Activated naive CD4-positive, alpha-beta T cell treated with anti-CD3 and anti-CD28 coated beads for 36 hours (primary cell): ENCODE measurements at regions not wholly inside any gene's neighbourhood (a gene's known extent, or its start where the extent isn't known, plus 50 kb on each side); places are given as distances from the start of the nearest gene placed in this dataset.
"Not testable (repeated sequence)": the region's sequence is repeated elsewhere in the genome, so short reads cannot be mapped to it uniquely, and the experiment has no call there.

Experiments
- CTCF ChIA-PET: fragments of 350-600 bp; sonication (Branson Sonifier 250); formaldehyde crosslinking; loops from one replicate; lab custom pipeline; 2021; ENCODE audit warnings: antibody characterized with exemption; lab: Charles Lee
- DNase-seq: peaks from one replicate; pipeline ENCODE4 v3.0.0-alpha.2; 2020
- H3K27ac Mint-ChIP-seq: one replicate; pipeline ENCODE4 v1.8.0; 2021; ENCODE audit warnings: mild to moderate bottlenecking, mixed read lengths
- H3K27me3 Mint-ChIP-seq: one replicate; pipeline ENCODE4 v1.8.0; 2021; ENCODE audit warnings: low read depth, mixed read lengths
- H3K36me3 Mint-ChIP-seq: one replicate; pipeline ENCODE4 v1.8.0; 2021; ENCODE audit warnings: low read depth, mixed read lengths
- H3K4me1 Mint-ChIP-seq: one replicate; pipeline ENCODE4 v1.8.0; 2021; ENCODE audit warnings: low read depth, mixed read lengths
- H3K4me3 Mint-ChIP-seq: one replicate; pipeline ENCODE4 v1.8.0; 2021; ENCODE audit warnings: mild to moderate bottlenecking, moderate library complexity, mixed read lengths
- H3K9me3 Mint-ChIP-seq: one replicate; pipeline ENCODE4 v1.8.0; 2021; ENCODE audit warnings: mixed read lengths
- intact Hi-C: fragments of 100-400 bp; cut with micrococcal nuclease; formaldehyde crosslinking; loops from one replicate; pipeline ENCODE4 v1.15.1; 2023

DNA sequence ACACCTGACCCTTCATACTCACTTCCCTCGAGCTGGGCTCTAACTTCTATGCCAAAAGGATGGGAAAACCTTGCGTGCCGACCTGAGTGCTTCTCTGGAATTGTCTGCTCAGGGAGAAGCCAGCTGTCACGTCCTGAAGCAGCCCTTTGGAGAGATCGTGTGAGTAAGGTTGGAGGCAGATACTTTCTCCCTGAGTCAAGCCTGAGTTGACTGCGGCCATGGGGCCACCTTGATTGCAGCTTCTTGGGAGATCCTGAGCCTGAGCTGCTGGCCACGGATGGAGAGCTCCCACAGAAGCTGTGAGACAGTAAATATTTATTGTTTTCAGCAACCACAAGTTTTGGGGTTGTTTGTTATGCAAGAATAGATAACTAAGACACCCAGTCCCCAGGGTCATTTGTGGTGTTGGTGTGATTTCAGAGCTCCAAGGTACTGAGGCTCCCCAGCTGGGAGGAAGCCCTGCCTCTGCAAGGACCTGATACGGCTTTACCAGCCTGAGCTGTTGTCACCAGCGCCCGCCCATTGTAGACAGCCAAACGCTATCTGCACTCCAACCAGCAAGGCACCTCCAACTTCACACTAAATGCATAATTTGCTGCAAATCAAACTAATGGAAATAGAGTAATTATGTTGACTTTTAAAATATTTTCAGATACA lies 531.6 kb downstream of the PTPRU start:
- Mint-ChIP-seq H3K9me3 (no peaks in the 10 kb centered on the region), H3K36me3 (no peaks in the 10 kb centered on the region), H3K4me1 (no peaks in the 10 kb centered on the region), H3K4me3 (no peak overlapping the region), H3K27ac (no peak overlapping the region), H3K27me3 (peaks cover 19% of the 10 kb centered on the region)
- intact Hi-C loops, result no loop called here
- DNase-seq, result no peak
- CTCF ChIA-PET, result no interaction called here

DNA sequence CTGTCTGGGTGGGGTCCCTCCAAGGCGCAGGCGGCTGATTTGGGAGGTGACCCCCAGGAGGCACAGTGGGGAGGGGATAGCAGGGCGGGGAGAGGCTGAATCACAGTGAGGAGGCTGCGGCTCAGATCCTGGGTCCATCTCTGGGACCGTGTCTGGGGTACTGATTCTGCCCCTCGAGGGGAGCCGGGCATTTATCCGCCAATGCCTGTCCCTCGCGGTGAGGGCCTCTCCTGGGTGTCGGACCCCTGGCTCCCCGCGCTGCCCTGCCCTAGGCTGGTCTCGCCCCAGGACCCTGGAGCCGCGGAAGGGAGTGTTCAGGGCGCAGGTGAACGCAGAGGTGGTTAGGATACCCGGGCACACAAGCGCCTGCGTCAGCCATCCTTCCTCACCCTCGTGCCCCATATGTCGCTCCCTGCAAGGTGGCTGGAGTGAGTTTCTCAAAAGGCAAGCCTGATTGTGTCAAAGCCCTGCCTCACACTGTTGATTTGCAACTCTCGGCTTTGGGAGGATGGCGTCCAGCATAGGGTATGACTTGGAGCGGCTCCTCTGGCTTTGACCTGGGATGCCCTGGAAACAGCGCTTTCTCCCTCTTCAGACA lies 530.9 kb downstream of the PTPRU start:
- no peak for DNase-seq
- no peak overlapping the region for H3K4me3 Mint-ChIP-seq
- no peaks in the 10 kb centered on the region for H3K4me1 Mint-ChIP-seq
- peaks cover 22% of the 10 kb centered on the region for H3K27me3 Mint-ChIP-seq
- no peaks in the 10 kb centered on the region for H3K9me3 Mint-ChIP-seq
- CTCF ChIA-PET, result no interaction called here
- H3K36me3 Mint-ChIP-seq, result no peaks in the 10 kb centered on the region
- intact Hi-C loops, result no loop called here
- no peak overlapping the region for H3K27ac Mint-ChIP-seq

DNA sequence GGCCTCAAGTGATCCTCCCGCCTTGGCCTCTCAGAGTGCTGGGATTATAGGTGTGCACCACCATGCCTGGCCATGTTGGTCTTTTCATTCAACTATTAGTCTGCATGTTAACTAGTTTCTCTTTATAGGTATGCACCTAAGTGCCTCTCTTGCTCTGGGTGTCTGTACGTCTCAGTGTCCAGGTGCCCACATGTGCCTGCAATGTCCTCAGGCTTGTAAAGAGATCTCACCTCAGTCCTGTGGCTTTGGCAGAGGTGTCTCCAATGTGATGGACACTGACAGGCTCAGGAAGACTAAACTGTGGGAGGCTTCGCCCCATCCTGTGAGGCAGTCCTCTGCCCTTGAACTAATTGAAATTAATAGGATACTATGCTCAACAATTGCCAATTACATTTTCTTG lies 526.3 kb downstream of the PTPRU start:
- Mint-ChIP-seq H3K4me1 (no peaks in the 10 kb centered on the region), H3K27me3 (peaks cover 28% of the 10 kb centered on the region), H3K9me3 (no peaks in the 10 kb centered on the region), H3K36me3 (no peaks in the 10 kb centered on the region), H3K4me3 (no peak overlapping the region), H3K27ac (no peak overlapping the region)
- DNase-seq, result no peak
- CTCF ChIA-PET, result no interaction called here
- intact Hi-C loops, result no loop called here

DNA sequence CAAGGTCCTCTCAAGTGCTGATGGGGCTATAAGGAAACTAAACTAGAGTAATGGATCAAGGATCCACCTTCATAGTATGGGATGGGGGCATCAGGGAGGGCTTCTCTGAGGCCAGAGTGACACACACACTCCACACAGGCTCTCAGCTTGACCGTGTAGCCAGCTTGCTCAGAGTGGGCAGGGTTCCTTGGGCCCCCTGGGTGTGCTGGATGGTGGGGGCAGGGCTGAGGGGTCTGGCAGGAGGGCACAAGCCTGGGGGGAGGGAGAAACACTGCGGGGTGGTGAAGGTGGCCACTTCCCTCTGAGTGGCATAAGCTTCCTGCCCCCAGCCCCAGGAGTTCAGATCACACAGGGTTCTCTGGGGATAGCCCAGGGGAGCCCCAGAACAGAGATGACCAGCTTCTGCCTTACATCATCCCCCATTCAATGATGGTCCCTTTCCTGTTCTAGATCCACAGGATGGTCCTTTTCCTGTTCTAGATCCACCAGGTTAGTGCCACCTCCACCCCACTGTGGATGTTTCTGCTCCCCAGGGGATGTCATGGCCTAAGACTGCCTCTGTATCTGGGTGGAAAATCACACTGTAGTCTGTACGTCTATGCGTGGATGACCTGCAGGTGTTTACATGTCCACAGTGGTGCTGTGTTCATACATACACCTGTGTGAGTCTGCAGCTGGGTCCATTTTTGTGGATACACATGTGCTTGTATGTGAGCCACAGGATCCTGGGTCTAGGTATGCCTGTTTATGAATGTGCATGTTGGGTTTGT lies 525.0 kb downstream of the PTPRU start:
- Mint-ChIP-seq H3K4me1 (no peaks in the 10 kb centered on the region), H3K36me3 (no peaks in the 10 kb centered on the region), H3K4me3 (no peak overlapping the region), H3K9me3 (no peaks in the 10 kb centered on the region), H3K27ac (no peak overlapping the region), H3K27me3 (peaks cover 22% of the 10 kb centered on the region)
- CTCF ChIA-PET, result no interaction called here
- no peak for DNase-seq
- intact Hi-C loops, result no loop called here

DNA sequence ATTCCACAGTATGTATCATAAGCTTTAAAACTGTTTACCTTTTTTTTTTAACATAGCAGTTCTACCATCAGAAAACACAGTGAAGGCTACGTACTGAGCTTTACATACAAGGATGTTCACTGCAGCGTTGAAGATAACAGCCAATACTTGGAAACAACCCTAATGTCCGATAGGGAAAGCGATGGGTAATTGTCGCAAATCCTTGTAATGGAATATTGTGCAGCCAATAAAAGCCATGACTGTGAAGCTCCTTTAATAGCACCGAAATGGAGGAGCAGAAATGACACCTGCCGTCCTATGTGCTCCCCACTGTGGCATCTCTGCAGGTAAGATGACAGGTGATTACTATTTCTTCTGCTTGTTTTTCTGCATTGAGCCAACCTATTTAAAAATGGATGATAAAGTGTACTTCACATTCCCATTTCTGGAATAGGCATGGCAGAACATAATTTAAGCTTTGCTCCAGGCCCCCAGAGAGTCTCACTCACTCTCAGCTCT lies 523.8 kb downstream of the PTPRU start:
- Mint-ChIP-seq H3K4me1 (no peaks in the 10 kb centered on the region), H3K9me3 (no peaks in the 10 kb centered on the region), H3K27me3 (peaks cover 18% of the 10 kb centered on the region), H3K36me3 (no peaks in the 10 kb centered on the region), H3K4me3 (no peak overlapping the region), H3K27ac (no peak overlapping the region)
- CTCF ChIA-PET, result interaction anchor here (0.8 kb wide), 1 partner anchor 12 kb away, joined by 3 read pairs; no protein-coding TSS in a partner anchor
- no peak for DNase-seq
- intact Hi-C loops, result no loop called here

DNA sequence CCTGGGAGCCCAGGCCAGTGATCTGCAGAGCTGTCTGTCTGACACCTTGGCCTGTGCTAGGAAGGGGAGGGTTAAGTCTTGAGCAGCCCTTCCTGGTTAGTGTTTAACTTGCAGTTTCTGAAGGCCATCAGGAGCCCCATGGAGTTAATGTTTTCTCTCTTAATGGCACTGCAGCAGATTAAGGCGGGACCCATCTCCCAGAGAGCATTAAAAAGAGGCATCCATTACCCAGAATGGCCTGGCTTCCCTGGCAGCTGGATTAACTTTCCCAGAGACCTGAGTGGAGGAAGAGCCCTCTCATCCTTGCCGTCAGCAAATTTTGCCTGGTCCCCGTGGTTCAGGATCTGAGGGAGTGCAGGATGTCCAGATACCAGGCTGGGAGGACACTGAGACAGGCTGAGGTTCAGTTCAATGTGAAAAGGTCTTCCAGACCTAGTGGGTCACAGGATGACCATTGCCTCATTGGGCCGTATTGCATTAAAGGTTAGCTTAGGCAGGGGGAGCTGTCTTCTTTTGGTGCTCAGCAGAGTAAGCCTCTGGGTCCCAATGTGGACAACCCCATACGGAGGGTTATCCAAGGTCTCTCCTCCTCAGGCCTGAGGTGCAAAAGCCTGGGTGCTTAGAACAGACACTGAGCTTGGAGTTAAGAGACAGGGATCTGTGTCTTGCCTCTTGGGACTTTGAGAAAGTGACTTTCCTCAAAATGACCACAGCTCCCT lies 522.6 kb downstream of the PTPRU start:
- Mint-ChIP-seq H3K36me3 (no peaks in the 10 kb centered on the region), H3K4me1 (no peaks in the 10 kb centered on the region), H3K27ac (no peak overlapping the region), H3K27me3 (peaks cover 16% of the 10 kb centered on the region), H3K4me3 (no peak overlapping the region), H3K9me3 (no peaks in the 10 kb centered on the region)
- intact Hi-C loops, result no loop called here
- DNase-seq, result no peak
- CTCF ChIA-PET, result no interaction called here

DNA sequence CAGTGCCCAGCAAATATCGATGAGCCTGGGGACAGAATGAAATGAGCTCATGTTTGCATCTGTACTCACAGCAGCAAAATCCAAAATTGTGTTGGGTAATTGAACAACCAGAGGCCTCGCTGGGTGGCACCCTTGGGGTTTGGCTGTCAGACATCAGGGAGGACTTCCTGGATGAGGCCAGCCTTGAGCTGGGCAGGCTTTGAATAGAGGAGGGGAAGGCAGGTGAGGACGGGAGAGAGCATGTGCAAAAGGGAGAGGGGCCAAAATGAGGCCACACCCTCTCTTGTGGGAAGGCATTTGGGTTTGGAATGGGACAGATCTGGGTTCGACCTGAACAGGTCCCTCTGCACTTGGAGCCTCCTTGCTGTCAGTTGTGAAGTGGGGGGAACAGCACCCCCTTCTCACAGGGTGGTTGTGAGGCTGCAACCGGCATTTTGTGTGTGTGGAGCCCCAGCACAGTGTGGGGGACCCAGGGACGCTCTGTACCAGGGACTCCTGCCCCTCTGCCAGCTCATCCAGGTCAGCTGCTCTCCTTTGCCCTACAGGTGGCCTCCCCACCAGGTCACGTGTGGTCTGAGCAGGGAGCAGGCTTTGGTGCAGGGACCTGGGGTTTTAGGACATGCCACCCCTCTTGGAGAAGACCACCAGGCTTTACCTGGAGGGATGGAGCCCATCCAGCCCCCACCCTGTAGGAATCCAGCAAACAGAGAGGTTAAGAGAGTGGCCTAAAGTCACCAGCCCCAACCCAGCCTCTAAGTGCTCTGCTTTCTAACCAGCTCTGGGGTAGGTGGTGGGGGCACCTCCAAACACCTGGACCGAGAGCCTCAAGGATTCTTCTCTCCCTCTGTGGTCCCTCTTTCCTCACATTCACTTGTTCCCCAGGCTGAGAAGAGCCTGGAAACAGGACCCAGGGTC lies 521.8 kb downstream of the PTPRU start:
- no peaks in the 10 kb centered on the region for H3K4me1 Mint-ChIP-seq

DNA sequence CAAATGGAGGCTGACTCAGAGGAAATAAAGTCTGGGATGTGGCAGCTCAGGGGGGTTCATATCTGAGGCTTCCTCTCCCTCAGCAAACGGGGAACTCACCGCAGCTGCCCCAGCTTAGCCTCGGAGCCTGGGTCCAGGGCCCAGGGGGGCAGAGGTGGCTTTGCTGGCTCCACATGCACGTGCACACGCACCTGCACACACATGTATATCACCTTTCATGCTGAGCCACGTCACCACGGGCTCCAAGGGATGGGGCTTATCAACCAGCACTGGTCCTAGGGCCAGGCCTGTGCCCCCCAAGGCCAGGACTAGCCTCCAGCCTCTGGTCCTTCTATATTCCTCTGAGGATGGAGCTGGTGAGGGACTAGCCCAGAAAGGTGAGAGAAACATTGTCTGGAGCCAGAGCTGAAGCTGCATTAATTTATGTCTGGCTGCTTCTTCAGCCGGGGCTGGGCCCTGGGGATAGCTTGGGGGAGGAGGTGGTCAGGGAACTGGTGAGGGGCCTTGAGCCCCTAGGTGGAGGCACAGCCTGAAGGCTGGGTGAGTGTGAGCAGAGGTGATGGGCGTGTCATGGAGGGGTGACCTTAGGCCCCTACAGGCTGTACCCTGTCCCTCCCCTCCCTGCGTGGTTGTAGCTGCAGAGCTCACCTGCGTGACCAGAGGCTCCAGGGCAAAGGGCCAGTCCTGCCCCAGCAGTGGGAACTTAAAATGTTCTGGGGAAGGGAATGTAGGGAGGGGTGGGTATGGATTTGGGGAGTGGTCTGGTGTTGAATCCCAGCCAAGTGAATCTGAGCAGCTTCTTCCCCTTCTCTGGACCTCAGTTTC lies 520.8 kb downstream of the PTPRU start:
- DNase-seq, result no peak
- H3K9me3 Mint-ChIP-seq, result no peaks in the 10 kb centered on the region
- no peaks in the 10 kb centered on the region for H3K36me3 Mint-ChIP-seq
- no peak overlapping the region for H3K4me3 Mint-ChIP-seq
- H3K4me1 Mint-ChIP-seq, result no peaks in the 10 kb centered on the region
- no peak overlapping the region for H3K27ac Mint-ChIP-seq
- intact Hi-C loops, result no loop called here
- peaks cover 8% of the 10 kb centered on the region for H3K27me3 Mint-ChIP-seq
- CTCF ChIA-PET, result no interaction called here

More for the DNA sequence above, 521.8 kb downstream of the PTPRU start:
- no peak overlapping the region for H3K4me3 Mint-ChIP-seq
- peaks cover 12% of the 10 kb centered on the region for H3K27me3 Mint-ChIP-seq
- H3K9me3 Mint-ChIP-seq, result no peaks in the 10 kb centered on the region
- CTCF ChIA-PET, result no interaction called here
- H3K27ac Mint-ChIP-seq, result no peak overlapping the region
- DNase-seq, result no peak
- intact Hi-C loops, result no loop called here
- no peaks in the 10 kb centered on the region for H3K36me3 Mint-ChIP-seq

DNA sequence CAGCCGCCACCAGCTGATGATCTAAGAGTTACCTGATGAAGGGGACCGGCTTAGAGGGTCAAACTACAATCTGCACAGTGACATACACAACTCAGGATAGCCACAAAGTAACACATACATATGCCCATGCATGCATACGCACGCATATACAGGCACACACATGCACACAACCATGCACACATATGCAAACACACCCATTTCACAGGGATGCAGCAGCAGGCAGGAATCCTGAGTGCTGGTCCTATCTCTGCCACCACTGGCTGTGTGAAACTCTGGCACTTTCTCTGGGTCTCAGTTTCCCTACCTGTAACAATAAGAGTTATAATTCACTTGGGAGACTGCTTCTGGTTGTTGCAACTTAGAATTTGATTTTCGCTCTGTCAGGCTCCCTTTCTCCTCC lies 520.2 kb downstream of the PTPRU start:
- DNase-seq, result no peak
- CTCF ChIA-PET, result interaction anchor here (0.7 kb wide), 1 partner anchor 121 kb away, joined by 3 read pairs; no protein-coding TSS in a partner anchor
- intact Hi-C loops, result no loop called here
- Mint-ChIP-seq H3K27me3 (peaks cover 8% of the 10 kb centered on the region), H3K27ac (no peak overlapping the region), H3K36me3 (no peaks in the 10 kb centered on the region), H3K9me3 (no peaks in the 10 kb centered on the region), H3K4me3 (no peak overlapping the region), H3K4me1 (no peaks in the 10 kb centered on the region)

DNA sequence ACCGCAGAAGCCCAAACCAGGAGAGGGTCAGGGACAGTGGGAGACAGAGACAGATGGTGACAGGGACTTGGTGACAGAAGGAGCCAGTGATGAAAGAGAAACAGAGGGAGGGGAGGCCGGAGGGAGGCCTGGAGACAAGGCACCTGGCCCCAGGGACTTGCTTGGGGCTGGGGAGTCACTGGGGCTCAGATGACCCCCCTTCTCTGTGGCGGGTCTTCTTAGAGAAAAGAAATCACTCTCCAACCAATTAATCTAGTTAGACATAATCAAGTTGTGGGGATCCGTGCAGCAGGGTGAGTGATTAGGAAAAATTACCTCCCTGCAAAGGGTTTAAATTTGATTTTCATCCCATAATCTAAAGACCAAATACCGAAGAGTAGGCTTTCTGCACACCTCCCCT lies 519.8 kb downstream of the PTPRU start:
- Mint-ChIP-seq H3K27ac (no peak overlapping the region), H3K4me1 (no peaks in the 10 kb centered on the region), H3K4me3 (no peak overlapping the region), H3K9me3 (no peaks in the 10 kb centered on the region), H3K27me3 (peaks cover 8% of the 10 kb centered on the region), H3K36me3 (no peaks in the 10 kb centered on the region)
- intact Hi-C loops, result no loop called here
- CTCF ChIA-PET, result interaction anchor here (0.7 kb wide), 1 partner anchor 121 kb away, joined by 3 read pairs; no protein-coding TSS in a partner anchor
- DNase-seq, result no peak

DNA sequence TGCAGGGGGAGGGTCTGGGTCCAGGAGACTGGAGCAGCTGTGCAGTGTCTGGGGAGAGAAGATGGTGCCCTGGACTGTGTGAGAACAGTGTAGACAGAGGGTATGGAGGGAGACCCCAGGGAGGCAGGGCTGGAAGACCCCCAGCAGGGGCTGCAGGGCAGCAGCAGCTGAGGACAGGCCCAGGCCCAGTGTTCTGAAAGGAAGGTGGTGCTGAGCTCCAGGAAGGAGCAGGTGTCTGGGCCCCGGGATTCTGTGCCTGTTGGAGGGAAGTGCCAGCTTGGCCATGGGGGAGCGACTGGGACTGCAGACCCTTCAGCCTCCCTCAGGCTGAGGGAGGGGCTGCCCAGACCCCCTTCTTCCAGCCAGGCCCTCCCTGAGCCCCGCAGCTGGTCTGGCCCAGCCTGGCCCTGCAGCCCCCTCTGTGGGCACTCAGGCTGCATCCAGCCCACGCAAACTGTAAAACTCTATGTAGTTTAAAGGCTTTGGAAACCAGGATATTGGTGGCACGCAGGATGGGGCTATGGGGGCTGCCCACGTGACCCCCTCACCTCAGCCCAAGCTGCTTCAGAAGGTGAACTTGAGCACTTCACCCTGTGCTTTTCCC lies 519.2 kb downstream of the PTPRU start:
- H3K27ac Mint-ChIP-seq, DNase-seq, CTCF ChIA-PET, H3K4me3 Mint-ChIP-seq, H3K36me3 Mint-ChIP-seq, H3K4me1 Mint-ChIP-seq, H3K27me3 Mint-ChIP-seq, intact Hi-C loops, H3K9me3 Mint-ChIP-seq: not testable (repeated sequence)
